ENCODE measurements at regions not wholly inside any gene's neighbourhood (a gene's known extent, or its start where the extent isn't known, plus 50 kb on each side); places are given as distances from the start of the nearest gene placed in this dataset.

- no peak for TF ChIP-seq REST (IDR thresholded peaks at IDR 0.05; ENCODE audit: low read depth)
- no peak for TF ChIP-seq FOSL1 (IDR thresholded peaks at IDR 0.05; ENCODE audit: low read depth)
- no peak for TF ChIP-seq EGR1 (IDR thresholded peaks at IDR 0.05; ENCODE audit: low read depth)
Measured at GRCh38 chr13:80070024-80070703, 270.8 kb downstream of the SPRY2 start (continued).

GRCh38 chr13:80069374-80069773 is 271.6 kb downstream of the SPRY2 start:
- Histone ChIP-seq H3K4me1 (ENCODE audit: control insufficient read depth in 1 of 2, insufficient read depth in 2 of 2, low read length in 2 of 2) (no peaks in the 10 kb centered on the region), H2AFZ (ENCODE audit: low read depth, low read length, poor library complexity, severe bottlenecking) (no peak overlapping the region), H3K9me2 (ENCODE audit: insufficient read depth) (no peaks in the 10 kb centered on the region), H3K36me3 (ENCODE audit: control insufficient read depth in 1 of 2, insufficient read depth in 2 of 2, low read length in 2 of 2) (no peaks in the 10 kb centered on the region), H3K27ac (ENCODE audit: low read depth, low read length) (no peak overlapping the region), H3K9me3 (ENCODE audit: control insufficient read depth in 1 of 2, insufficient read depth in 1 of 2, low read depth in 1 of 2, low read length in 2 of 2) (0 out of 4 replicates have a peak, but pooled peaks cover 0 to 4% of the 10 kb centered on the region in 2 experiments), H3K9ac (ENCODE audit: low read length) (no peak overlapping the region), H3K27me3 (ENCODE audit: insufficient read depth, low read length) (no peaks in the 10 kb centered on the region), H3K79me2 (ENCODE audit: insufficient read depth, low read length) (no peaks in the 10 kb centered on the region), H4K20me1 (ENCODE audit: insufficient read depth) (no peaks in the 10 kb centered on the region), H3K4me2 (ENCODE audit: low read length) (no peak overlapping the region), H3K4me3 (replicated peaks in 1 of 2; ENCODE audit: low read depth in 1 of 2, low read length in 2 of 2) (no peak overlapping the region)
- intact Hi-C loops (cut with micrococcal nuclease), result no loop called here
- no peak for ATAC-seq
- no TSS peak for BruUV-seq (replicated peaks)
- POLR2A ChIA-PET, result no interaction called here
- CTCF ChIA-PET, result no interaction called here
- RAD21 ChIA-PET (ENCODE audit: low non-redundant PET in 1 of 2, low total read pairs in 2 of 2, uncharacterized antibody in 2 of 2, unreplicated experiment in 2 of 2), result no interaction called here
- DNase-seq (ENCODE audit: low read depth, low spot score), result no peak
- TF ChIP-seq, protein P1, sequence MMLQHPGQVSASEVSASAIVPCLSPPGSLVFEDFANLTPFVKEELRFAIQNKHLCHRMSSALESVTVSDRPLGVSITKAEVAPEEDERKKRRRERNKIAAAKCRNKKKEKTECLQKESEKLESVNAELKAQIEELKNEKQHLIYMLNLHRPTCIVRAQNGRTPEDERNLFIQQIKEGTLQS (IDR thresholded peaks at IDR 0.05), result no peak
- TF ChIP-seq CTCF (IDR thresholded peaks at IDR 0.05 in 2 of 3, conservative IDR thresholded peaks at IDR 0.05 in 1 of 3; ENCODE audit: borderline replicate concordance in 1 of 3, insufficient read depth in 1 of 3, low read depth in 2 of 3, low read length in 2 of 3) (no peak), POLR2AphosphoS5 (IDR thresholded peaks at IDR 0.05; ENCODE audit: low read depth, low read length) (no peak), JUND (IDR thresholded peaks at IDR 0.05) (no peak), FOSL1 (IDR thresholded peaks at IDR 0.05; ENCODE audit: low read depth) (no peak), POLR2A (IDR thresholded peaks at IDR 0.05; ENCODE audit: borderline replicate concordance, extremely low read depth, insufficient read depth, insufficient read length) (no peak), RAD21 (IDR thresholded peaks at IDR 0.05; ENCODE audit: low read depth) (no peak), SRF (IDR thresholded peaks at IDR 0.05; ENCODE audit: low read depth) (no peak), EGR1 (IDR thresholded peaks at IDR 0.05; ENCODE audit: low read depth) (no peak), ZNF274 (IDR thresholded peaks at IDR 0.05; ENCODE audit: low read depth, low read length) (no peak), YY1 (IDR thresholded peaks at IDR 0.05; ENCODE audit: extremely low read depth, insufficient replicate concordance, low read depth, low read length) (no peak), REST (IDR thresholded peaks at IDR 0.05; ENCODE audit: low read depth) (no peak), EZH2phosphoT487 (IDR thresholded peaks at IDR 0.05; ENCODE audit: borderline replicate concordance) (no peak), TCF7L2 (IDR thresholded peaks at IDR 0.05; ENCODE audit: borderline replicate concordance, extremely low read depth, insufficient read depth, insufficient read length) (no peak)
